ENCODE measurements at regions not wholly inside any gene's neighbourhood (a gene's known extent, or its start where the extent isn't known, plus 50 kb on each side); places are given as distances from the start of the nearest gene placed in this dataset.

DNA sequence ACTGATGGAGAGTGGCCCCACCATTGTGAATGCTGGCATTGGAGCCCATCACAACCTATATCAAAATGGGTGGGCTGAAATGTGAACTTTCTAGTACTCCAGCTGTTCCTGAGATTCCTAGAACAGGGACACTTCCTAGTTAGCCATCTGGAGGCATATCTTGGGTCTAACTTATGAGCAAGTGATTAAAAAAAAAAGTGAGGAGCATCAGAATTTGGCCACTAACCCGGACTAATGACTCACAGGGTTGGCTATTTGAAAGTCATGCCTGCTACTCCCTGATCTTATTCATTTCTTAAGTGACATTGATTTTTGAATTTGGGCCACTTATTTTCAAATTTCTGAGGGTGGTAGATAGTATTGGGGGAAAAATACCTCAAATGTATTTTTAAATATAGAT is 216.6 kb downstream of the HRH4 start:
- no peak for DNase-seq

DNA sequence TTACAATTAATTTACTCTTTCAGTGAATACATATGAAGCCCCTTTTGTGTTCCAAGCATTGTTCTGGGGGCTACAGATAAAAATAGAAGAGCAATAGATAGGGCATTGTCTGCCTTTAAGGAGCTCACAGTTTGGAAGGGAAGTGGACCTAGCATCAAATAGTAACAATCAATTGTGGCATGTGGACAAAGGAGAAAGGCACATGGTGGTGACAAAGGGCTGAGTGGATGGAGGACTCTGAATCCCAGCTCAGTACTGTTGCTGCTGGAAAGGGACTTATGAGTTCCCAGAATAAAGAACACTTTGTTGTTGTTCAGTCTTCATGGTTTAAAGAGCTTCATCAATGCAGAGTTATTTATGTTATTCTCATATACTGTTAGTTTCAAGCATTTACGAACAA is 217.7 kb downstream of the HRH4 start:
- DNase-seq = no peak

DNA sequence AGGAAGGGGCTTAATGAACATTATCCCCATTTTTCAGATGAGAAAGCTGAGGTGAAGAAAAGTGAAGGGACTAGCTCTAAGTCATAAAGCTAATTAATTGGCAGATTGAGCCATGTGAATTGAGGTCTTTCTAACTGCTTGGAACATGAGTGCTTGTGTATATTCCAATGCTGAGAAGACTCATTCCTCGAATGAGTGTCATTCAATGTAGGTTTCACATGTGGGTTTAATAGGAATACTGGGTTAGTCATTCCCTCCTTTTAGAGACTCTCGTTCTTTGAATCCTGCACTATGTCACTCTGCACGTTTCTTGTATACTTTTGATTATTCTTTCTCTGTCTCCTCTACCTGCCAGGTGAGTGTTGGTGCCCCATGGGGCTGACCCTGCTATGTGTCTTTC is 218.2 kb downstream of the HRH4 start:
- no peak for DNase-seq

DNA sequence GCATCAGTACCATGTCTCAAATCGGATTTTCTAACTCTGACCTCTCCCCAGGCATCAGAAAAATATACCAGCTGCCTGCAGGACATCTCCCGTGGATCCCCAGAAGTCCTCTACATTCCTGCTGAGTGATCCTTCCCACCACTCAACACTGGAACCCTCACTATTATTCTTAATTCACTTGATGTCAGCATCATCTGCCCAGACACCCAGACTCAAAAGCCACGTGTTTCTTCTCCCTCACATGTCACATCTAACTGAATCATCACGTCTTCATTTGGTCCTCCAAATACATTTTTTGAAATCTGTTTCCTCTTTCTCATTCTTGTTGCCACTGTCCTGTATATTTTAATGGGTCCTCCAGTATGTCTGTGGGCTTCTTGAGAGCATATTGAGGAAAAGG is 218.6 kb downstream of the HRH4 start:
- no peak for DNase-seq

DNA sequence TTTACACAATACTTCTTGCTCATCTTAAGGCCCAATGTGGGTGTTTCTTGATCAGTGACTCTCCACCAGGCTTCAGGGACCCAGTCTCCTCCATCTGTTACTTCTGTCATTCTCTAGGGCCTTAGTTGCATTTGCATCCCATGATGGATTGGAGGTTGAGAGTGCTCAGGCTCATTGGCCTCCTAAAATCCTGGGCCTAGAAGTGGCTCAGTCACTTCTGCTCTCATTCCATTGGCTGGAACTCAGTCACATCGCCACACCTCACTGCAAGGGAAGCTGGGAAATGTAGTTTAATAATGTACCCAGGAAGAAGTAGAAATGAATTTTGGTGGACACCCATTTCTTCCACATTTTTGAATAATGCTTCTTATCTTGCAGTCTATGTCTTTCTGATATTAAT is 223.5 kb downstream of the HRH4 start:
- no peak for DNase-seq

GRCh38 chr18:24685254-24685959 is 225.0 kb downstream of the HRH4 start:
- no peak for DNase-seq

- DNase-seq = no peak
Observed at GRCh38 chr18:24695168-24695567, 234.7 kb downstream of the HRH4 start.

DNA sequence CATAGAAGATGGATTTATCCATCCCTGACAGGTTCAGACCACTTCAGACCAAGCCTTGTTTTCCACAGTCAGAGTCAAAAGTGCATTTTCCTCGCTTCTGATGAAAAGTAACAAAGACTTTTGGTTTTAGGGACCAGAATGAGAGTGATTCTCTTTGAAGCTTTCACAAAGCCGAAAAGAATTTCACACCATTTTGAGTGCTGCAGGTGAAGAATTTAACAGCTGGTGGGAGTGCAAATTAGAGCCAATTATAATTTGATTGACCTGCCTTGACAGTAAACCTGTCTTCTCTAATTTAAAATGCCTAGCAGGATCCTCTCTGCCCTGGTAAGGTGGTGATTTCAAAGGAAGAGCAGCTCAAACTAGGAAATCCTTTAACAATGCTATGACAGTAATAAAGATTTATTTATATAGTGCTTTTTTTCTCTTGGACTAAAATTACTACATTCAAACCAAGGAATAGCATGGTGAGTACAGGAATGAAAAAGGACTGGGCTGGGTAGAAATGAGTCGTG is 241.6 kb downstream of the HRH4 start:
- no peak for DNase-seq

DNA sequence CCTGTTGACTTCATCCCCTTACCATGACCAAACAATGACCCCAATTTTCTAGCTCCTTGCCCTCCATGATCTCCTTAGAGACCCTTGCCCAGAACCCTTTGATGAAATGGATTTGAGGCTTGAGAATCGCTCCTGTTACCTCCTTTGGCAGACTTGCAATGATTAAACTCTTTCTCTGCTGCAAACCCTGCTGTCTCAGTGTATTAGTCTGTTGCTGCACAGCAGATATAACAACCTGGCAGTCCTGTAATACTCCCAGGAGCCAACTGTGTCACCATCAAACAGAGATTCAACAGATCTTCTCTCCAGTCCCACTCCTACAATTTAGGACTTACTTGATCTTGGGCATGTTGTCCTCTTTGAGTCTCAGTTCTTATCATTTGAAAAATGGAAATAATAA is 242.9 kb downstream of the HRH4 start:
- no peak for DNase-seq

DNA sequence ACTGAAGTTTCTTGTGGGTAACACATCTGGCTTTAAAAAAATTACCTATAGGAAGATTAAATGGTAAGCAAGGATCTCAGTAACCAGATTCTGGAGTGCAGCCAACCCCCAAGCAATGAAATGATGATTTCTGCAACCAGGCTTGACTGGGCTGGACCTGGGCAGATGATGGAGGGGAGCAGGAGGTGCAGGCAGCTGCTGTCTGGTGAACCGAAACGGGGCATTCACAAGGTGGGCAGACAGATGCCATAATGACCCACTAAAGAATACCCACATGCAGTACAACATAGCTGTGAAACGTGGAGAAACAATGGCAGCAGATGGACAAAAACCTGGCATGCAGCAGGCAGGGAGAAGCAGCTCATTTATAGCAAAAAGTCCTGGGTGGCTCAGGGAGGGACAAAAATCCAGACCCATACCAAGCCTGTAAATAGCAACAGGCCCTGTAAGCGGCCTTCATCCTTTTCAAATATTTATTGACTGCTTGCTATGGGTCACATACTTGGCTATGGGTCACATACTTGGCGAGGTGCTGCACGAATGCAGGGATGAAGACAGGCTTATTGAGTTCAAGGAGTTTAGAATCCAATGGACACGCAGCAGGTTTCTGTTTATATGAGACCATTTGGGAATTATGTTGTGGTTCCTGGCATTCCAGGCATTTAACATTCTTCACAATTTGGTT is 244.7 kb downstream of the HRH4 start:
- no peak for DNase-seq

- no peak for DNase-seq
Observed at GRCh38 chr18:24710474-24710873, 250.0 kb downstream of the HRH4 start.

- DNase-seq = no peak
Observed at GRCh38 chr18:24719791-24720190, 259.4 kb downstream of the HRH4 start.

- DNase-seq = no peak
Observed at GRCh38 chr18:24721388-24721787, 261.0 kb downstream of the HRH4 start.

DNA sequence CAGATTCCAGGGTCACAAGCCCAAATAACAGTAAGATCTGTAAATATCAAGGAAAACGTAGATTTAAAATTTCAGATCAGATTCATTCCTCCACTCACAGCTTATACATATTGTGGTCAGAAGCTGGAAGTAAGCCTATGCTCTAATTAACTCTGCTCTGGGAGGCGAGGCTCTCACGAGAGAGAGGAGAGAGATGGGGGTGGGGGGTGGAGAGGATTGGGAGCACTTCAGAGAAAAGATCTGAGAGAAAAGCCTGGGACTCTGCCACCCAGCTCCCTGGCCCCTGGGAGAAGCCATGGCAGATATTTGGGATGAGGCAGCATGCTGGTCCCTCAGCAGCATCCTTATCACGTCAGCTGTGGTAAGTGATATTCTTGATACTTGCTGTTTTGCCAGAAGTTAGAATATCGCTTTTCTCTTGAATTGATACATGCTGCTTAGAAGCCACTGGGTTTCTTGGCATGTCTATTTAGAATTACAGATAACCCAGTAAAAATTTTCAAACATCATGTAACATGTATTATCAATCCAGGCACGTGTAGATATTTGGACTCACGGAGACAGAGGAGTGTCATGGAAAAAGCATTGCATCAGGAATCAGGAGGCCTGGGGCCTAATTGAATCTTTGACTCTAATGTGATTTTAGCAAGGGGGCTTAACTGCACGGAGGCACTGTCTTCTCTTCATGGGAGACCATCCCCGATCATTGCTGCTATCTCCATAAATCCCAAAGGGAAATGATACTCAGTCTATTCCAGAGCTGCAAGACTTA is 265.4 kb downstream of the HRH4 start:
- no peak for DNase-seq

GRCh38 chr18:24726727-24727492 is 266.5 kb downstream of the HRH4 start:
- DNase-seq = peak; percentile 23

DNA sequence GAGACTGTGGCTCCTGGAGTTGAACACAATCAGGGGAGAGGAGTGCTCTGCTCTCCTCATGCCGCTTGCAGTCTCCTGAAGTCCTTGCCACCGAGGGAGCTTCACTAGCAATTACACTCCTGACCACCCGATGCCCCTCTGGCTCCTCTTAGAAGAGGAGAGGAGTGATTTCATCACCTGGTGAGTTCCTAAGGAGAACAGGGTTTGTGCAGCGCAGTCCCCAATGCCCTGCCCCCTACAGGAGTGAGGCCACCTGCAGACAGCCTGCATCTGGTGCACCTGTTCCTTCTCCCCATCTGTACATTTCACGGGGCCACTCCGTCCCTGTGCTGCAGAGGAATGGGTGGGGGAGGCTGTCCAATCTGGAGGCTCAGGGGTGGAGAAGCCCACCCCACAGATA is 267.2 kb downstream of the HRH4 start:
- DNase-seq = no peak

DNA sequence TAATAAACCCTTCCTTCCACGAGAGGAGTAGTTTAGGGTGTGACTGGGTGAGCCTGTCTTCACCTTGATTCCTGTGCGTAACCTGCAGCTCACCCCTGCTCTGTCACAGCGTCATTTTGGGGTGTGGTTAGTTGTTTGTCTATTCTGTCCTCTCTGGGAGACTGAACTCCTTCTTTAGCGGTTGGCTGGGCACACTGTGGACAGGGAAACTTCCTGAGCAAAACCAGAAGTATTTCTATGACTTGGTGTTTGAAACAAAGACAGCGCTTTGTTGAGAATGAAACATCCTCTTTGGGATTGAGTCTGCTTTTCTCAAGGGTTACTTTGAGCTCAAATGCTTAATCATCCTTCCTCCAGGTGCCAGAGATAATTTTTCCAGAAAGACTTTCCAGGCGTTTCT is 270.7 kb downstream of the HRH4 start:
- no peak for DNase-seq

- DNase-seq = peak; percentile 36
Observed at GRCh38 chr18:24731981-24732380, 271.5 kb downstream of the HRH4 start.

DNA sequence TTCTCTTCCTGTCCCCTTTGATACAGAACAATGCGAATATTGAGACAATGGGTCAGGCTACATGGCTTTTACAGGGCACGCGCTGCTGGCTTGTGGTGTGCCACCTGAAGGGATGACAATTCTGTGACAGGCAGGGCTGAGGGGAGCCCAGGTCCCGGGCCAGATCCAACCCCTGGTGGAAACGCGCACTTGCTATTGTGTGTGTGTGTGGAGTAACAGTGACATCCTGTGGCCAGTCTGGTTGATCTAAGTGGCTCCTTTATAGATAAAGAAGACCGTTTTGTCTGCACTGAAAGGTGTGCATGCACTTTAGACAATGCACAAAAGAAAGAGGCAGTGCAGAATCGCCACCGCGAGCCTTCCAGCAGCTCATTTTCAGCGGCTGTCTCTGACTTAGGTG is 273.6 kb downstream of the HRH4 start:
- DNase-seq = no peak

DNA sequence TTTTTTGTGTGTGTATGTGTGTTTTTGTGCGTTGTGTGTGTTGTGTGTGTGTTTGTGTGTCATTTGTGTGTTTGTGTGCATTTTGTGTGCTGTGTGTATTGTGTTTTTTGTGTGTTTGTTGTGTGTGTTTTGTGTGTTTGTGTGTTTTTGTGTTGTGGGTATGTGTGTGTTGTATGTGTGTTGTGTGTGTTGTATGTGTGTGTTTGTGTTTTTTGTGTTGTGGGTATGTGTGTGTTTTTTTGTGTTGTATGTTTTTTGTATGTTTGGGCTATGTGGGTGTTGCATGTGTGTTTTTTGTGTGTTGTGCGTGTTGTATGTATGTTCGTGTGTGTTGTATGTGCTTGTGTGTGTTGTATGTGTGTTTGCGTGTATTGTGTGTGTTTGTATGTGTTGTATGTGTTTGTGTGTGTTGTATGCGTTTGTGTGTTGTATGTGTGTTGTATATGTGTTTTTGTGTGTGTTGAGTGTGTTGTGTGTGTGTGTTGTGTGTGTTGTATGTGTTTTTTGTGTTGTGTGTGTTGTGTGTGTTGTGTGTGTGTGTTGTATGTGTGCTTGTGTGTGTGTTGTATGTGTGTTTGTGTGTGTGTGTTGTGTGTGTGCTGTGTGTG is 275.3 kb downstream of the HRH4 start:
- DNase-seq = no peak

GRCh38 chr18:24736662-24737330 is 276.4 kb downstream of the HRH4 start:
- DNase-seq = no peak

GRCh38 chr18:24740829-24741228 is 280.4 kb downstream of the HRH4 start:
- no peak for DNase-seq
